ENCODE measurements at regions not wholly inside any gene's neighbourhood (a gene's known extent, or its start where the extent isn't known, plus 50 kb on each side); places are given as distances from the start of the nearest gene placed in this dataset.
"Not testable (repeated sequence)": the region's sequence is repeated elsewhere in the genome, so short reads cannot be mapped to it uniquely, and the experiment has no call there.

GRCh38 chr1:117746565-117746964 is 140.7 kb downstream of the TENT5C start:
- TF ChIP-seq, protein P1, sequence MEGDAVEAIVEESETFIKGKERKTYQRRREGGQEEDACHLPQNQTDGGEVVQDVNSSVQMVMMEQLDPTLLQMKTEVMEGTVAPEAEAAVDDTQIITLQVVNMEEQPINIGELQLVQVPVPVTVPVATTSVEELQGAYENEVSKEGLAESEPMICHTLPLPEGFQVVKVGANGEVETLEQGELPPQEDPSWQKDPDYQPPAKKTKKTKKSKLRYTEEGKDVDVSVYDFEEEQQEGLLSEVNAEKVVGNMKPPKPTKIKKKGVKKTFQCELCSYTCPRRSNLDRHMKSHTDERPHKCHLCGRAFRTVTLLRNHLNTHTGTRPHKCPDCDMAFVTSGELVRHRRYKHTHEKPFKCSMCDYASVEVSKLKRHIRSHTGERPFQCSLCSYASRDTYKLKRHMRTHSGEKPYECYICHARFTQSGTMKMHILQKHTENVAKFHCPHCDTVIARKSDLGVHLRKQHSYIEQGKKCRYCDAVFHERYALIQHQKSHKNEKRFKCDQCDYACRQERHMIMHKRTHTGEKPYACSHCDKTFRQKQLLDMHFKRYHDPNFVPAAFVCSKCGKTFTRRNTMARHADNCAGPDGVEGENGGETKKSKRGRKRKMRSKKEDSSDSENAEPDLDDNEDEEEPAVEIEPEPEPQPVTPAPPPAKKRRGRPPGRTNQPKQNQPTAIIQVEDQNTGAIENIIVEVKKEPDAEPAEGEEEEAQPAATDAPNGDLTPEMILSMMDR (IDR thresholded peaks at IDR 0.05), result not testable (repeated sequence)
- not testable (repeated sequence) for TF ChIP-seq POLR2A (IDR thresholded peaks at IDR 0.05); EP300 (IDR thresholded peaks at IDR 0.05; ENCODE audit: low read depth)

All from transverse colon (tissue), 3 donors.